GM19438 (cell line): ENCODE measurements at regions not wholly inside any gene's neighbourhood (a gene's known extent, or its start where the extent isn't known, plus 50 kb on each side); places are given as distances from the start of the nearest gene placed in this dataset.
"Not testable (repeated sequence)": the region's sequence is repeated elsewhere in the genome, so short reads cannot be mapped to it uniquely, and the experiment has no call there.

Source experiments
- ATAC-seq: cut with Tn5 transposase; IDR thresholded peaks from one replicate; pipeline ENCODE4 v1.9.1; 2021; ENCODE audit warnings: low read depth; ENCODE audit not compliant: unreplicated experiment

DNA sequence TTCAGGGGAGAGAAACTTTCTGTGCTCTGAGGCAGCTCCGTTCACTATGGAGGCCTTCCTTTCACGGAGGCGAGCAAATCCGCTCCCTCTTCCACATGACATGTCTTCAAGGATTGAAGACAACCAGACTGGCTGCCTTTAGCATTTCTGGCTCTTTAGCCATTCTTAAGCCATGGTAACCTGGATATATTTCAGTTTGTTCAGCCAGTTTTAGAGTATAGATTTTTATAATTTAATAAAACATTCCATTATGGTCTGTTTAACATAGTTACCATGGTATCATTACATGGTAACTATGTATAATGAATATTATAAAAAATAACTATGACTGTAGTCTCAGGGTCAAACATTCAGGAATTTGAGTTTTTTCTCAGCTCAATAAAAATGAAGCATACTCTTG, 54.2 kb upstream of the NFIA start:
- ATAC-seq = no peak

DNA sequence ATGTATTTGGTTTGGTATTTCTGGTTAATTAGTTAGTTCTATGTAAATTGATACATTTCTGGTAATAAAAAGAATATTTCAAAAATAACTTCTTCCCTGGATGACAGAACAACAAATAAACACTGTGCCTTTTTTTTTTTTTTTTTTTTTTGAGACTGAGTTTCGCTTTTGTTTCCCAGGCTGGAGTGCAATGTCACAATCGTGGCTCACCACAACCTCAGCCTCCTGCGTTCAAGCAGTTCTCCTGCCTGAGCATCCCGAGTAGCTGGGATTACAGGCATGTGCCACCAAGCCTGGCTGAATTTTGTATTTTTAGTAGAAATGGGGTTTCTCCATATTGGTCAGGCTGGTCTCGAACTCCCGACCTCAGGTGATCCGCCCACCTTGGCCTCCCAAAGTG, 64.3 kb upstream of the NFIA start:
- ATAC-seq = not testable (repeated sequence)

DNA sequence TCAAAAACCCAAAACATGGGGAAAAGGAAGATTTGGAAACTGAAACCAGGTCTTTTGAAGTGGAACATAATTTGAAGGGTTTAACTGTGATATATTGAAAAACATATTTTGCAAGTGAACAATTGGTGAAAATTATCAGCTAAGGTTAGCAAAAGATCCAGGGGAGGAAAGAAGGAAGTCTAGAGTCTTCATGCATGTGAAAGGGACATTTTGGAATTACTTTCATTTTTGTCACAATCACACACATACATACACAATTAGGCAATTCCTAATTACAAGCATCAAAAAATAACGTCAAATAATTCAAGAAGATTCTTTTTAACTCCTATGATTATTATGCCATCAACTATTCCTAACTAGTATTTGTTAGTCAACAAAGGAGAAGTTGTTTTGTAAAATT, 64.7 kb upstream of the NFIA start:
- ATAC-seq = no peak

DNA sequence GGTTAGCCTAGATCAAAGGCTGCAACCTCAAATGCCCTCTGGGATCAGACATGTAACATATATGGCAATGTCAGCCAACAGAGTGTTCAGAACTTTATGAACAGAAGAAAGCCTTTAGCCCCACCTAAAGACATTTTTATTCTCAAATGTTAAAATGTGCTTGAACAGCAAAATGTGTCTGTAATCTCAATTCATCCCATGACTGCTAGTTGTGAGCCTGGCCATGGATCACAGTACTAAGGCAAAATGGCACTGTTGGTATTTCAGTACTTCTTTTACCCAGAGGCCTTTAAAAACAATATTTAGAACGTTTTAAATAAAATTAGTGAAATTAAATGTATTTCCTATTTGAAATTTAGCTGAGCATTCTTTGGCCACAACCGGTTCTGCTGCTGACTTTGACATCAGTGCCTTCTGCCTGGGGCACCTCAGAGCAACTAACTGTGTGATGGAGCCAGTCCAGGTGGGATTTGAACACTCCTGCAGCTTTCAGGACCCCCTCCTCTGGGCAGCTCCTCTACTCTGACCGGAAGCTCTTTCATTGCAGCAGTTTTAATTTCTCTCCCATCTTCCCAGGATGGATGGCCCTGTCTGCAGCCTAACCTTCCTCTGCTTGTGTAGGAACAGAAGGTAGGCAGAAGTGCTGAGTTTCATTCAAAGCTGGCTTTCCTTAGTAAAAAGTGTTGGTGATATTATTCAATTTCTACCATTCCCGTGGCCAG, 68.3 kb upstream of the NFIA start:
- ATAC-seq = no peak

DNA sequence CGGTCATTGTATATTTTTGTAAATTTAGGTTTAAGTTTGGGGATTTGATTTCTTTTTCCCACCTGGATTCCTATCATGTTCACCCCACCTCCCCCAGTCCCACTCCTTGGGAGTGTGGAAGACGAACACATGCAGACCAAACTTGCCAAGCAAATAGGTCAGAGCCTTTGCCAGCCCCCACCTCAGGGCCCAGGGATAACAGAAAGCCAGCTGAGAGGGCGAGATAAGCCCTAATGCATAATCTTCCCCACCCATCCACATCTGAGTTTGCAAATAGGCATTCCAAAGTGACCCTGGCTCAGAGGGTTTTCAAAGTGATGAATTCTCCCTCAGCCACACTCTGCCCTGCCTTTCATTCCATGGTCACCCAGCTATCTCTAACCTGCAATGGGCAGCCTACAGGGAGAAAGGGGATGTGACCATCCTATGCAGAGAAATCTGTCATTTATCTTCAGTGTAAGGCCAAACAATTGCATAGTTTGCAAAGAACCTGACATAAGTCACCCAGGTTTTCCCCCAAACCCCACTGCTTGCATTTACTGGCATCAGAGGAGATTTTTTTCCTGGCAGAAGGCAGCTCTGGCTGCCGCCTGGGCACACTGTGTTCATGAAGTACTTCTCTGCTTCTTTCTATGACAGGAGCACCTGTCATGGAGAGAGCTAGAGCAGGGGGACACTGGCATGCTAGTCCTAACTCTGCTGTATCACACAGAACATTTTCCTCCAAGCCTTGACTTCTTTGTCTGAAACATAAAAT, 69.0 kb upstream of the NFIA start:
- ATAC-seq = no peak

DNA sequence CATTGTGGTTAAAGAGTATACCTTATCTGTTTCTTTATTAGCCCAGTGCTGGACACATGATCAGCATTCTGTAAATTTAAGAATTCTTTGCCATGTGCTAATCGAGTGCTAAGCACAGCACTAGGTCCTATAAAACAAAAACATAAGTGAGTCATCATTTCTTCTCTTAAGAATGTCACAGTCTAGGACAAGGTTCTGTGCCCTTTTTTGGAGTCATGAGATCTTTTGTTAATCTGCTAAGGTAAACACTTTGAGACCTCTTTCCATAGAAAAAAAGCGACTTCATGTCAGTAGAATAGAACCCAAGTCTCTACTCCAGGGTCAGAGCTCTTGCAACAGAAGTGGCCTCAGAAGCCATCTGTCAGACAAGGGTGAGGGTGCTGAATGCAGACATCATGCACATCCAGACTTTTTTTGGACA, 70.0 kb upstream of the NFIA start:
- no peak for ATAC-seq

DNA sequence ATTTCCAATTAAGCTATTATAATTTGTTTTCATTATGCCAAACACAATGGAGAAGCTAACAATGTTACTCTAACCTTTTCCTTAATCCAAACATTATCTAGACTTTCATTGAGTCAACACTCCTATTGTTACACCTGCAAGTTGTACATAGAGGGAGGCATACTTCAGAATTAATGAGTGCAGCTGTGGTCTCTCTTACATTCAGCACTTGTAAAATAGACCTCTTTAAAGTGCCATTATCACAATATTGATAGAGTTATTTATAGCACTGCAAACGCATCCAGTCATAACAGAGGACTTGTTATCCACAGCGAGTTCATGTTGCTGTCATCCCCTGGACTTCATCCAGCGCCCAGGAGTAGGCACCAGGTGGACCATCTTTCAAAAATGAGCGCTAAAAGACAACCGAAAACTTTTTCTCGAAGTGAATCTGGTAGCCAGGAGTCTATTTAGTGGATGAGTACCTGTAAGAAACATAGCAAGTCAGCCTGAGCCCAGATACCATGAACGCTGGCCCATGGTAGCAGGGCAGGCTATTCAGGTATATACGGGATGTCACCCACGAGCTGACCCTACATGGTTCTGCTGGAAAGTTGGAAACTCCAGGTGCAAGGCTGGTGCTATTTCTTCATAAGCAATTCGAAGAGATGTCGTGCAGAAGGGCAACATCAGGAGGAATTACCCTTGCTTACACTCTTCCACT, 70.6 kb upstream of the NFIA start:
- no peak for ATAC-seq

DNA sequence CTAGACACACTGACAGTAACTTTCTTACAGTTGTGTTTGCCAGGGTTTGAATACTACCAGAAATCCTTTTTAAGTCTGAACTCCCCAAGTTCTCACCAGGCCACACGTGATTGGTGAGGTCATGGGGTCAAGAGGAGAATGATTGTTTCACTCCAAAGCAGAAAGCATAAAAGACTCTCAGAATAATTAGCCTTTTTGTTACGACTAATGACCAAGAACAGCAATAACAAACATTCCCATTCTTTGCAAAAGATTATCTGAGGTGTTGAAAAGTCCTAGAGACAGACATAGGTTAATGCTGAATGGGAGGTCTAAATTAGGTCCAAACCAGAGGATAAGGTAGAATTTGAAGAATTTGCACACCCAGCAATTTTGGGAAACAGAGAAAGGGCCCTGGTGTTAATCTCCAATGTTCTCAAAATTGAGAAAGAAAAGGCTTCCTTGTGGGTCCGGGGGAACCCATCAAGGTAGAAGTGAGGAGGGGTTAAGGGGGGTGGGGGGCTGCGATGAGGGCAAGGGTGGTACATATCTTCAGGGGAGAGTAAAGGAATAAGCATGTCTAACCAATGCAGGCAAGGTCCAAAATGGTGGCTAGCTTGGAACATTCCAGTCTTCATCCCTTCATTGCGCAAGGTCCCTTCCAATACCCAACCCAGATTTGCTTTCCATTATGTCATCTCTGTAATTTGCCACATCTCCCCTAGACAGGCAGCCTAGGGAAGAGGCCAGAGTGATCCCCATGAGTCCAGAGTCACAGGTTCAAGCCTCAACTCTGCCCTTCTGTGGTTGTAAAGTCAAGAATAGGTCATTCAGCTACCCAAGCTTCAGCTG, 74.6 kb upstream of the NFIA start:
- no peak for ATAC-seq

DNA sequence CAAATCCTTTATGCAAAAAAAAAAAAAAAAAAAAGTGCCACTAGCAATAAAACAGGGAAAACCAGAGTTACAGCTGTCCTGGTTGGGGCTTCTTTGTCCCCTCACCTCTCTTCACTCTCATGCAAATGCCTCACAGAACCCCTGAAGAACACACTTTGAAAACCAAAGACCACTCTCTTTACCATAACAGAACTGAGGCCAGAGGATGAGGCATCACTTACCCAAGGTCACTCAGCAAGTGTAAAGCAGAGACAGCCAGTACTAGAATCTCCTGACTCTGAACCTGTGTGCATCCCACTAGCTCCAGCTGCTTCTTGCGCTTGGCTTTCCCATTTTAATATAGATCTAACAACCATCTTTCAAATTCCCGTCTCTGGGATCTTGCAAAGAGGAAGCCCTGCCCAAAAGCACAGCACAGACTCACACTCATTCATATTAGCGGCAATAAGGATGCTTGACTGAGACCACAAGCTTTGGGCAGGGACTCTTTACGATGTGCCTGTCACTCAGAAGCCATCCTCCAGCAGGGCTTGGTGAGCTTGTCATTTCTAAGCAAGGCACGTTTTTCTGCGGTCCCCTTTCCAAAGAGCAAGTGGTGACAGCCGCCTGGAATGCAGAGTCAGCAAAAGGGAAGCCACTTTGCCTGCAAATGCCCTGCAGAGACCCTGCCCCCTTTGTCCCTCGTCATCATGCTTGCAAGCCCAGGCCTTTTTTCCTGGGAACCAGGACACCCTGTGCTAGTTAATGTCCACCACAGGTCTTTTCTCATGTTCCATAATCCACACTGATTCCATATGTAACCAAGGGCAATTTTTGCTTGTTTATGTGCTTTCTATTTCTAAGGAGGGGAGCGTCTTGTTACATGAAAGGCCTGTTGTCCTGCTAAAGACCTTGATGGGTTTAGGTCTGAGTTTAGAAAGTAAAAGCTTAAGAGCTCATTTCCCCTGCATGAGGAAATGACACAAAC, 76.5 kb upstream of the NFIA start:
- no peak for ATAC-seq

DNA sequence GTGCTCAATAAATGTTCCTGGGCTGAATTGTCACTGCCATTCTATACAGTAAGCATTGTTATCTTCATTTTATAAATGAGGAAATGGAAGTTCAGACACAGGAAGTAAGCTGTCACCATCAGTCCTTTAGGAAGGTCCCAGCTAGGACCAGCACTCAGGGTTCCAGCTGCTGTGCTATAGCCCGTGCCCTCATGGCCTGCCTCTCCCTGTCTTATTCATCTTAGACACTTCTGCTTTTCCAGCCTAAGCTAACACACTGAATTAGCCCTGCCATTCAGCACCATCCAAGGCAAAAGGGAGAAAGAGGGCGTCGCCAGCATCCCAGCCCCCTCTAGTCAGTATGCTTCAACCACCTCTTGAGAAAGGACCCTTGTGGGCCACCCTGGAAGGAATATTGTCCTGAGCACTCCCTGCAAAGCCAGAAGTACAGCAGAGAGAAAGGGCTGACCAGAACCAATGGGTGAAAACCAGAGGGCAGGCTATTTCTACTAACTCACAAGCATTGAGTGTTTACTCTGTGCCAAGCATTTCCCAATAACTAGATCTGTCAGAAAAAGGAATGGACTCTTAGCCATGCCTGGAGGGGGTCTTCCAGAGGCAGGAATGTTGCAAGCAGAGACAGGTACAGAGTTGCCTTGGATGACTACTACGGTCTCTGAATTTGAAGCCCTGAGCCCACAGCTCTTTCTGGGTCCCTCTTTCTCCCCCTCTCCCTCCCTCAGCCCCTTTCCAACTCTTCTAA, 77.9 kb upstream of the NFIA start:
- no peak for ATAC-seq

DNA sequence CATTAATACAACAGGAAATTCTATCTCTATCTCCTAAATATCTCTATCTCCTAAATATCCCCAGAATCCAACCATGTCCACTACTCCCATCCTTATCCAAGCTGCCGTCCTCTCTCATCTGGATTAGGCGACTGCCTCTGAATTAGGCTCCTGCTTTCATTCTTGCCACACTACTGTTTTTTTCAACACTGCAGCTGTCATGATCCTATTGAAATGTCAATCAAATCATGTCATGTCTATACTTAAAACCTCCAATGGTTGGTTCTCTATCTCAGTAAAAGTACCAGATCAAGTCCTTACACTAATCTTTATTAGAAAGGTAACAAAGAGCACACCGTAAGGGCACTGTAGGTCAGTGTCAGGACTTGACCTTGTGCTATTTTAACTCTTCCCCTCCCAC, 82.0 kb upstream of the NFIA start:
- no peak for ATAC-seq

DNA sequence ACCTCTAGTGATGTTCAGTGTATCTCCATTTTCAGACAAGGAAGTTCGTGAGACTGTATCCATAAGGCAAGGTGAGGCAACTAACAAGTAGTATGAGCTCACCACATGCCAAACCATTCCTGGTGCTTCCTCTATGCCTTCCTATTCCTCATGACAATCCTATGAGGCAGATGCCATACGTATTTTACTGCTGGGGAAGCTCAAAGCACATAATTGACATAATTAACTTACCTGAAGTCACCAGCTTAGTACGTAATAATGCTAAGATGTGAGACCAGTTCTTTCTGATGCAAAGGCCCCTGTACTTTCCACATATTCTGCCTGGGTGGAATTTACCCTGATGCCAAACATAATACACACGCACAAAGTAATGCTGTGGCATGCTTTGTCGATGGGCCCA, 83.6 kb upstream of the NFIA start:
- ATAC-seq = no peak

DNA sequence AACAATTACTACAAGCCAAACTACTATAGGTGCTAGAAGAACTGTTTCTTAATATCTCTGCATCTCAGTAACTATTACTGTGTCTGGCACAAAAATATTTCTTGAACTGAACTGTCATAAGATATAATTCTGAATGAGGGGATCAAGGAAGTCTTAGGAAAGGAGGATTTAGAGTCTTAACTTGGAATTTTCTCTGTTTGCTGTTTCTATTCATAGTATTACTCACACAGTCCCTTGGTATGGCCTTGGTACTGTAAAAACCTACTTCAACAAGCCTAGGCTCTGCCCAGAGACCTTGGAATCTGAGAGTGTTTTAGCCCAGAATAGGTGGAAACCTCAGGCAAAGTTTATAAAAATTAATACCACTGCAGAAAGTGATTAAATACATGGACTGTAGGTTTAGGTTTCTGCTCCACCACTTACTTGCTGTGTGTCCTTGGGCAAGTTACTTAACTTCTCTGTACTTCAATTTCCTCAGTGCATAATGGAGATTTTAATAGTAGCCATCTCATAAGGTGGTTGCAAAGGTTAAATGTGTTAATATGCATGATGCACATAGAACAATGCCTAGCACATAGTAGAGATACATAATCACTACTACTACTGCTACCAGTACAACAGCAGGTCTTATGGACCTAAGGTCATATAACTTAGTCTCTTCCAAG, 87.4 kb upstream of the NFIA start:
- ATAC-seq = no peak

DNA sequence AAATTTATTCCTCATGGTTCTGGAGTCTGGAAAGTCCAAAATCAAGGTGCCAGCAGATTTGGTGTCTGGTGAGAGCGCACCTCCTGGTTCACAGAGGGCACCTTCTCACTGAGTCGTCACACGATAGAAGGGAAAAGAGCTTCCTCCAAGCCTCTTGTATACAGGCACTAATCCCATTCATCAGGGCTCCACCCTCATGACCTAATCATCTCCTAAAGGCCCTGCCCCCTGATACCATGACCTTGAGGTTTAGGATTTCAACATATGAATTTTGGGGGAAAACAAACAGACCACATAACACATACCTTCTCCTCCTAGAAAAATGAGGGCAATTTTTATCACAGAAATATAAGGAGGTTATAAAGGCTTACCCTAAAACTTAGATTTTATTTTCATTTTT, 88.0 kb upstream of the NFIA start:
- ATAC-seq = no peak

DNA sequence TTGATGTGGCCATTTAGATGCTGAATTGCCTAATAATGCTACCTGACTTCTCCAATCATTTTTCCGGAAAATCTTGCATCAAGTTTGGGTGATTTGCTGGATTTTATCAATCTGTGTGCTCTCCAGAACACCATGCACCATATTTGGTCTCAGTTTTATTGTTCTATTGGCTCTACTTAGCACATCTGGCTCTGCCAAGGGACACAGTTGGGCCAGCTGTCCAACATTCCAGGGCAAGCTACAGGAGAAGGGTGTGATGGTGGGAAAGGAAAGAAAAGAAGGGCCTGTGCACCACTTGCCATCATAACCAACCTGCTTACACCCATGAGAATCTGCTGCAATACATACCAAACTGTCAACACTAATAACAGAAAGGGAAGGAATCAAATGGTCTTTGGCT, 90.2 kb upstream of the NFIA start:
- ATAC-seq = no peak

DNA sequence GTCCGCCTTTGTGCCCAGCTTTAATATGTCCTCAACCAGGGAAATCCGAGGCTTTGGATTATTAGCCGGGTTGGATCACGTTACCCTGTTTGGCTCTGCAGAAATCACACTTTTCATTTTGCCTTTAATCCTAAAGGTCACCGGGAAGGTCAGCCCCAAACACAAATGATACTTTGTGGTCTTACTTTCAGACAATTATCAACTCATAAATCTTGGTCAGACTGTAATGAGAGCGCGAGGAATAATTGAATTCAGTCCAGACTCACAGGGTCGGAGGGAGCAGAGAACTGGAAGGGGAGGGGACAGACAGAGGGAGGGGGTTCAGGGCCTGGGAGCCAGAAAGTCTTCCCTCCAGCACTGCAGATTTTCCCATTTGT, 91.7 kb upstream of the NFIA start:
- ATAC-seq = no peak

DNA sequence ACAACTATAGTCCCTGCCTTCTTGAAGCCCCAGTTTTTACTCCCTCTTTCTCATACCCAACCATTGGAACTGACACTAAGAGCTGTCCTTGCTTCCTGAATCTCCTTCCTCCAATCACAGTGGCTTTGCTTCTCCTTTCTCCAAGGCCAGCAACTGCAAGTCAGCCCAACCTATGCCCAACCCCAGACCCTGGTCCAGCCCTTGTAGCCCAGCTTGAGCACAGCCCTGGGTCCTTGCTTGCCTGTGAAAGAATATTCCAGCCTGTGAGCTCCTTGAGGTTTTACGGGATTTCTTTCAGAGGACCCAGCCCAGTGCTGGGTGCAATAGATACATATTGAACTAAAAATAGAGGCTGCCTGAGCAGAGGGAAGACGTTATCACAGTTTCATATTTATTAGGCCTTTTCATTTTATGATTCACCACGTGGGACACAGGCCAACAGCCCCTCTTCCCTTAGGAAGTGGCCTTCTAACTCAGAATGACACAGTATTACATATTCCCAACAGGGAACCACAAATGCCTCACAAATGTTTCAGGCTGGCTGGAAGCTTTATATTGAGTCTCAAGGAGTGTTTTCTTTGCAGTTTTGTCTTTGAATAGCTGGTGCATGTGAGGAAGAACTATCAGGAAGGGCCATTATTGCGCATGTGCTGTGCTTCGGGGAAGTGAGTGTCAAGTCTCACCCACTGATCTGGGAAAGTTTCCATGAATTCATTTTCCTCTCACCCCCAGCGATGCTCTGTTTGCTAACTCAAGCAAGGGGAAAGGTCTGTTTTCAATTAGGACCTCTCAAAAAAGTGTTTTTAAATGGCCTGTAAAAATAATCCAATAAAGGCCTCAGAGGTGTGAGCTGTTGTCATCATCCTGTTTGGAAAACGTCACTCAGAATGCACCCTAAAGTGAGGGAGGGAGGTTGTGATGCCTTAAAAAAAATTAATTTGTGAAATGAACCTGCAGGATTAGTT, 92.3 kb upstream of the NFIA start:
- ATAC-seq = no peak
